Stimulated activated CD4-positive, alpha-beta T cell treated with anti-CD3 and anti-CD28 coated beads, Interleukin-2, amount 100 ng/mL, for 48 hours (primary cell): ENCODE measurements at regions not wholly inside any gene's neighbourhood (a gene's known extent, or its start where the extent isn't known, plus 50 kb on each side); places are given as distances from the start of the nearest gene placed in this dataset.

ENCODE experiments used
- DNase-seq, 2 donors: peaks; one replicate each; pipeline ENCODE4 v3.0.0-alpha.2; 2020

- no peak for DNase-seq
These were observed 79.6 kb upstream of the NECTIN1 start for GRCh38 chr11:119808407-119809185.

- DNase-seq, result no peak
These were observed 78.8 kb upstream of the NECTIN1 start for GRCh38 chr11:119807841-119808240.

GRCh38 chr11:119807402-119807801 lies 78.4 kb upstream of the NECTIN1 start:
- no peak for DNase-seq

- no peak for DNase-seq
These were observed 77.3 kb upstream of the NECTIN1 start for GRCh38 chr11:119806064-119806915.

- DNase-seq, result no peak
These were observed 76.7 kb upstream of the NECTIN1 start for GRCh38 chr11:119805663-119806062.

- DNase-seq, result no peak
These were observed 75.7 kb upstream of the NECTIN1 start for GRCh38 chr11:119804698-119805097.

- no peak for DNase-seq
These were observed 74.8 kb upstream of the NECTIN1 start for GRCh38 chr11:119803726-119804294.

- DNase-seq, result no peak
These were observed 74.1 kb upstream of the NECTIN1 start for GRCh38 chr11:119803139-119803538.

GRCh38 chr11:119802670-119803069 lies 73.7 kb upstream of the NECTIN1 start:
- no peak for DNase-seq

- no peak for DNase-seq
These were observed 71.6 kb upstream of the NECTIN1 start for GRCh38 chr11:119800619-119801018.

GRCh38 chr11:119800171-119800570 lies 71.2 kb upstream of the NECTIN1 start:
- DNase-seq, result no peak

- DNase-seq, result no peak
These were observed 69.7 kb upstream of the NECTIN1 start for GRCh38 chr11:119798656-119799055.

GRCh38 chr11:119797736-119798135 lies 68.7 kb upstream of the NECTIN1 start:
- no peak for DNase-seq

- no peak for DNase-seq
These were observed 68.2 kb upstream of the NECTIN1 start for GRCh38 chr11:119797123-119797611.

GRCh38 chr11:119796363-119797060 lies 67.5 kb upstream of the NECTIN1 start:
- no peak for DNase-seq

GRCh38 chr11:119795690-119796089 lies 66.7 kb upstream of the NECTIN1 start:
- DNase-seq, result no peak

- DNase-seq, result no peak
These were observed 66.2 kb upstream of the NECTIN1 start for GRCh38 chr11:119795231-119795630.

- DNase-seq, result no peak
These were observed 65.8 kb upstream of the NECTIN1 start for GRCh38 chr11:119794756-119795155.

- DNase-seq, result no peak
These were observed 65.2 kb upstream of the NECTIN1 start for GRCh38 chr11:119794141-119794665.

- DNase-seq, result no peak
These were observed 64.5 kb upstream of the NECTIN1 start for GRCh38 chr11:119793335-119793984.

- no peak for DNase-seq
These were observed 62.7 kb upstream of the NECTIN1 start for GRCh38 chr11:119791701-119792151.

GRCh38 chr11:119791047-119791446 lies 62.0 kb upstream of the NECTIN1 start:
- no peak for DNase-seq
